ENCODE measurements at regions not wholly inside any gene's neighbourhood (a gene's known extent, or its start where the extent isn't known, plus 50 kb on each side); places are given as distances from the start of the nearest gene placed in this dataset.

DNA sequence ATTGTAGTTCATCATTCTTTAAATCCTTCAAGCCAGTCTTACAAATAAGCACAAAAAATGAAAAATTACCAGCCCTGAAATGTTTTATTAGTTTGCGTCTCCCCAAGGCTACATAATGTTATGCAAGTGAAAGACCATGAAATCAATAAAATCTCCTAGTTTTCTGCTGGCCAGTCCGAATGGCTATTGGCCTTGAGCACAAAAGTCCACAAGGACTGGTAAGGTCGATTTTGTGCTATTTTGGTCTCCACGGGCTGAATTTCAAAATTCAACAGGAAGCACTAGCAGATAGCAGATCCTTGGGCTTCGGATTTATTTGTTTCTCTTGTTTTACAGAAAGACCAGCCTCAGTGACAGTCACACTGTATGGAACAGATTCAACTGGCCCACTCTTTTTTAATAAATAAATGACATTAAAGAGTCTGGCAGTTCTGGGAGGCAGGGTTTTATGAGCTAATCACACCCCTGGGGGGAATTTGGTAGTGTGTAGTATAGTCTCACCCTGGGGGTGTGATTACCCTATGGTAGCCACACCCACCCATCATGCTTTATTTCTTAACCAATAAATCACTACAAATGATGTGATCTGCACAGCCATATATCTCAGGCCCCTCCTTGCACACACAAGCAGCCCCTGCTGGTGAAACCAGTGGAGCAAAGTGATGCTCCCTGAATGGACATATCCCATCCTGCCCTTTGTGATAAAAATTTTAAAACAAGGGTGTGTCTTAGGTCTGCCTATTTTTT, 51.1 kb upstream of the TMEM33 start:
- no peak for DNase-seq

GRCh38 chr4:41882625-41883347, 52.4 kb upstream of the TMEM33 start:
- peak in 1 of 2 donors; percentile 6 for DNase-seq

GRCh38 chr4:41881981-41882624, 53.1 kb upstream of the TMEM33 start:
- DNase-seq = no peak

- no peak for DNase-seq
Measured at GRCh38 chr4:41880840-41881831, 54.1 kb upstream of the TMEM33 start.

DNA sequence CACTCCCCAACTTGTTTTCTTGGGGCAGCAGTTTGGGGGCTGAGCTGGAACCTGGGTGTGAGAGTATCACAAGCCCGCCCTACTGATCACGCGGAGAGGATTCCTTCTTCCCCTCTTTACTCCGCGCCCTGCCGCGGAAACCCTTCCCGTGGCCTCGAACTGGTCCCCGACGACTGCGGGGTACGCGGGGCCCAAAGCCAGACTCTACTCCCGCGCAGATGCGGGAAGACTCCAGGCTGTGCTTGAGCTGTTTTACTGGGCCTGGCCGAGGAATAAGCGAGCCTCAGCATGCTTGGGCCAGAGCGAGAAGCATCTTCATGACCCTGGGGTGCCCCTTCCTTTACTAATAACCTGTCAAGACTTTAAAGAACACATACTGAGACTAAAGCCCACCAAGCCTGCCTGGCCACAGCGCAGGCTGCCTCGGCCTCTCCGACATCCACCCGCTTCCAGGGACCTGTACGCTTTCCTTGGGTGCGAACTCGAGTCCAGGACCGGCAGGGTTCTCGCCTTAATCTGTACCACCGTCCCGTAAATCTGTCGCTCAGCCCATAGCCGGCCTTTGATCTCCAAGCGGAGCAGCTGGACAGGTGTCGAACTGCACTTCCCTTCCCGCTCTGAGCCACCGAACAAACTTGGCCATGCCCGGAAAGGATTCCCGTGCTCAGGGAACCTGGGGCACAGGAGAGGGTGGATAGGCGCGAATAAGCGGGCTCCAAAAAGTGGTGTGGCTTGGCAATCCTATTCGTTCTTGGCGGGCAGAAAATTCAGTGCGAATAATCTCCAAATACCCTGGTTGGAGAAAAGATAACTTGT, 55.0 kb upstream of the TMEM33 start:
- no peak for DNase-seq

GRCh38 chr4:41879552-41879951, 55.7 kb upstream of the TMEM33 start:
- no peak for DNase-seq

DNA sequence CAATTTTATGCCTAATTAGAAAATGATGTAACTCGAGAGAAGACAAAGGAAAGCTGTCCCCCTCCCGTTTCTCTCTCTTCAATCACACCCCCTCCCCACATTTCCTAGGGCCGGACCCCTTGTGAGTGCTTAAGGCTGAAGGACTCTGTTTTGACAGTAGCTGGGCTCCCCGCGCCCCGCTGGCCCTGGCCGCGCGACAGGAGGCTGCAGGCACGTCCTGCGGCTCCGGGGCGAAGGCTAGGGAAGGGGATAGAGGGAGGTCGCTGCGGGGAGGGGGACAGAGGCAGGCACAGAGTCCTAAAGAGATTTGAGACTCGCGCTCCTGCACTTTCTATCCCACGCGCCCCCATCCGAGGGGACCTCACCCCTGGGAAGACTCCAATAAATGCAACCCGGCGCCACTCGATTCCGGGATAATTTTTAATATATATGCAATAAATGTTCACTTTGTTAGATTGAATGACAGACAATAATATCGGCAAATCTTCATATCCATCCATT, 56.2 kb upstream of the TMEM33 start:
- DNase-seq = no peak

DNA sequence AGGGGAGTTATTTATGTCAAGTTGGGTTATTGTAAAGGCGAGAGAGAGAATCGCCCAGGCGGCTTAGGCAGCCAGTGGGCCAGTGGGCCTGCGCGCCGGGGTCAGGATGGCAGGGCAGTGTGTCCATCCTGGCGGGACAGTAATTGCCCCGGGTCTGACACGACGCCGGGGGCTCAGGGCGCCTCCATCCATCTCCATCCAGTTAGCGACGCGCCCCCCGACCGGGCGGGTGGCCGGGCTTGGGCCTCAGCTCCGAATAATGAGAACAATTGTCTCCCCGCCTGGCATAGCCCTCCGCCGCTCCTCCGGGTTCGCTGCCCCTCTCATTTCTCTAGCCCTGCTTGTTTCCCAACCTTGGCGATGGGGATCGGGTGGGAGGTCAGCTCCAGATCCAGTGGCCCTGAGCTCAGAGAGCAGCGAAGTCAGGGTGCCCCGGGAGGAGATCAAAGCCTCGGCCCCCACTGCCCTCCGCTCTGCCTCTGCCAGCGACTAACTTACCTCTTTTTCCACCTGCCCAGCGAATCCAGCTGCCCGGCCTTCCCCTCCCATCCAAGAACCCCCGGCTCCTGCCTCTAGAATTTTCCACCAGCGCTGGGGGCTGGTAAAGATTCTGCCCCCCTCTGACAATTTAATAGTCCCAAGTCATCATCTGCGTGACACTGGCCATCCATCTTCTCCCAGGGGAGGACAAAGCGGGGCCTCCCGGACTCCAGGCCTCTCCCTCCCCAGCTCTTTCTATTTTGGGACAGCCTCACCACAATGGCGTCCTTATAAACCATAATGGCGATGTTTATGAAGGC, 56.9 kb upstream of the TMEM33 start:
- DNase-seq = no peak

- no peak for DNase-seq
Measured at GRCh38 chr4:41877020-41877796, 58.0 kb upstream of the TMEM33 start.

DNA sequence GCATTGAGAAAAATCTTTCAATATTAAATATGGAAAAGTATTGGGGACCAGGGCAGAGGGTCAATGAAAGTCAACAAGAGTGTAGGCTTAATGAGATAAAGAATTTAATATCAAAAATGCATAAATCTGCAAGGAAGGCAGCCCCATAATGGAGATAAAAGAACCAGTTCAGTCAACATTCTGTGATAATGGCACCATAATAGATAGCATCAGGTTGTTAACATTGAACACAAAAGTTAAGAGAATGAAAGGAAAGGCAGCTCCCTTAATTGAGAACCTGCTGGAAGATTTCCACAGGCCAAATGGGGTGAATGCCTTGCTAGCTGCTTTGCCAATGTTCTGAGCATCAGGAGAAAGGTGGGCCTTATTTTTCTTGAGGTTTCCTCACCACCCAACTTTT, 60.4 kb upstream of the TMEM33 start:
- DNase-seq = no peak

GRCh38 chr4:41874398-41874797, 60.8 kb upstream of the TMEM33 start:
- no peak for DNase-seq

DNA sequence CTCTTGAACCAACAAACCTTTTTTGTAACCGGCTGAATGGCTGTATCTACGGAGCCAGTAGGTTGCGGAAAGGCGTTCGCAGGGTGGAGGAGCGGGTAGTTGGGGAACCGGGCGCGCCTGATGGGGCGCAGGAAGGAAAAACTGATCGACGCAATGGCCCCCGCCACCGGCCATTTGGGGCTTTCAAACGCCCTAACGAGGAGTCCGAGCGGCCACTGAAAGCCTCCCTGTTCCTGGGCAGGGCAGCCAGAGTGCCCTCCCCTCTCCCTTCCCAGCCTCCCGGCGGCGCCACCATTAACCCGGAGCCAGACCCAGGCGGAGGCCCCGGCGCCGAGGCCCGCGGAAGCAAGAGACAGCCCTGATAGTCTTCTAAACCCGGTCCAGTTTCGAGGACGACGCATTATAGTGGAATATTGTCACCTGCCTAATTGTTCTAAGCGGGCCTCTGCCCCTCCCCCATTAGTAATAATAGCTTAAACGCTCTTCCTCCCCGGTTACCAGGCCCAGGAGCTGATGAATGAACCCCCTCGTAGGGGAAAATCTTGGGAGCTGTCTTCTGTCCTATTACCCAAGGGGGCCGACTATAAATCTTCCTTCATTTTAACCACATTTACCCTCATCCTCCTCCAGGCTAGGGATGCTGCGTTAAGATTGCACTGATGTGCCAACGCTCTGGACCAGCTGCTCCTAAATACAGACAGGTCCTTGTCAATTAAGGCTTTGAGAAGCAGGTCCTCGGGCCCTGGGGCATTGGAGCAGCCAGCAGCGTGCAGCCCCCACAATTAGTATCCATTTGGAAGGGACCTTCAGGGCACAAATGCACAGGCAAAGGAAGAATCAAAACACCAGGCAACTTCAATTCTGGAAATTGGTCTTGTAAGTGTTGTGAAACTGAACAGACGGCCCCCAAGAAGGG, 61.6 kb upstream of the TMEM33 start:
- no peak for DNase-seq

GRCh38 chr4:41870035-41870434, 65.2 kb upstream of the TMEM33 start:
- no peak for DNase-seq

- no peak for DNase-seq
Measured at GRCh38 chr4:41866799-41867677, 68.2 kb upstream of the TMEM33 start.

- DNase-seq = no peak
Measured at GRCh38 chr4:41865981-41866798, 69.0 kb upstream of the TMEM33 start.

DNA sequence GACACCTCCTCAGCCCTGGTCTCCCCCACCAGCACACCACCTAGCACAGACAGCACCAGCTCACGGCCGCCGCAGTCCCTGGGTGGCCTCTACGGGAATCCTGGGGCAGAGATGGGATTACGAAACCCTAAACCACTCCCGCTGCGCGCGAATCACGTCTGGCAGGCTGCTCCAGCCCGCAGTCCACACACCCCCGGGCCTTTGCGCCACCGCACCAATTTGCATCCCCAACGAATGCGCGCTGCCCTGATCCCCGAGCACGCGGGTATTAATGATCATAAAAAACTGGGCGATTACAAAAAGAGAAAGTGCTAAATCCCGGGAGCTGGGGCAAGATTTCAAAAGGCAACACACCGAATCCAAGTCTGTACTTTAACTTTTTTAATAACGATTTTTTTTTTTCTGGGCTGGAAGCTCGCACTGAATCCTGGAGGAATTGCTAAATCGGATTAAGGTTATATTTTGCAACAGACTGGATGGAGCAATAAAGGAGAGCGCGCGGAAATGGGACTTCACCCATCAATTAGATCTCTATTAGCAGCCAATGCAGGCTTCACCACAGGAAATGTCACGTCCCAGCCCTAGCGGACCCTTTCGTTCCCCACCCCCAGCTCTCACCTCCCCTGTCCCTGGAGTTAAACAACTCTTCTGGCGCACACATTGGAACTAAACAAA, 69.8 kb upstream of the TMEM33 start:
- no peak for DNase-seq

All from hippocampal formation (tissue), 2 donors.